Uterus (tissue), 2 donors: ENCODE measurements at regions not wholly inside any gene's neighbourhood (a gene's known extent, or its start where the extent isn't known, plus 50 kb on each side); places are given as distances from the start of the nearest gene placed in this dataset.

Source experiments
- CTCF ChIP-seq, 4 experiments: fragments of 200-600 bp in 2 of 4; fragments of 450-650 bp in 2 of 4; sonication (generic) in 2 of 4; IDR thresholded peaks; one replicate each; pipeline ENCODE4 v1.5.1; 2016 to 2019; ENCODE audit warnings: antibody characterized with exemption in 4 of 4, mild to moderate bottlenecking in 2 of 4, moderate library complexity in 1 of 4
- POLR2A ChIP-seq, 2 donors: fragments of 450-650 bp; IDR thresholded peaks; one replicate each; pipeline ENCODE4 v1.6.1; 2016; ENCODE audit warnings: antibody characterized with exemption in 2 of 2, mild to moderate bottlenecking in 1 of 2, moderate library complexity in 1 of 2

- TF ChIP-seq CTCF (IDR thresholded peaks at IDR 0.05) (no peak), POLR2A (IDR thresholded peaks at IDR 0.05) (no peak)
Observed at GRCh38 chr4:33470805-33471204, 2750.6 kb downstream of the PCDH7 start.
